ENCODE measurements at regions not wholly inside any gene's neighbourhood (a gene's known extent, or its start where the extent isn't known, plus 50 kb on each side); places are given as distances from the start of the nearest gene placed in this dataset.

GRCh38 chr7:153423210-153423590 is 629.0 kb upstream of the DPP6 start (continued):
- TF ChIP-seq TSHZ2 (CRISPR knock-in tag; IDR thresholded peaks at IDR 0.05) (no peak), ZFP30 (CRISPR knock-in tag; IDR thresholded peaks at IDR 0.05) (no peak), ESRRG (CRISPR knock-in tag; IDR thresholded peaks at IDR 0.05) (no peak), PATZ1 (CRISPR knock-in tag; IDR thresholded peaks at IDR 0.05; ENCODE audit: borderline replicate concordance) (no peak), CSDC2 (CRISPR knock-in tag; IDR thresholded peaks at IDR 0.05) (no peak), ZNF565 (CRISPR knock-in tag; conservative IDR thresholded peaks at IDR 0.05; ENCODE audit: low read depth) (no peak), GLIS3 (CRISPR knock-in tag; IDR thresholded peaks at IDR 0.05) (no peak), ZFP3 (CRISPR knock-in tag; IDR thresholded peaks at IDR 0.05) (no peak), BACH2 (CRISPR knock-in tag; IDR thresholded peaks at IDR 0.05; ENCODE audit: borderline replicate concordance) (no peak), RARB (CRISPR knock-in tag; IDR thresholded peaks at IDR 0.05) (no peak)

GRCh38 chr7:153430931-153431330 is 621.3 kb upstream of the DPP6 start:
- ATAC-seq = no peak
- TF ChIP-seq PPARA (CRISPR knock-in tag; IDR thresholded peaks at IDR 0.05; ENCODE audit: borderline replicate concordance) (no peak), GLIS3 (CRISPR knock-in tag; IDR thresholded peaks at IDR 0.05) (no peak), ZC3H10 (CRISPR knock-in tag; IDR thresholded peaks at IDR 0.05) (no peak), TOX (CRISPR knock-in tag; IDR thresholded peaks at IDR 0.05; ENCODE audit: borderline replicate concordance) (no peak), RARB (CRISPR knock-in tag; IDR thresholded peaks at IDR 0.05) (no peak), ZNF8 (CRISPR knock-in tag; IDR thresholded peaks at IDR 0.05) (no peak), OSR1 (CRISPR knock-in tag; IDR thresholded peaks at IDR 0.05) (no peak), BACH2 (CRISPR knock-in tag; IDR thresholded peaks at IDR 0.05; ENCODE audit: borderline replicate concordance) (no peak), ZNF70 (CRISPR knock-in tag; IDR thresholded peaks at IDR 0.05) (no peak), ZNF565 (CRISPR knock-in tag; conservative IDR thresholded peaks at IDR 0.05; ENCODE audit: low read depth) (no peak), TCF4 (CRISPR knock-in tag; IDR thresholded peaks at IDR 0.05; ENCODE audit: borderline replicate concordance) (no peak), POU6F1 (CRISPR knock-in tag; IDR thresholded peaks at IDR 0.05; ENCODE audit: borderline replicate concordance, low read depth) (no peak)

- ATAC-seq = no peak
- TF ChIP-seq ARNTL (CRISPR knock-in tag; IDR thresholded peaks at IDR 0.05; ENCODE audit: borderline replicate concordance, low read depth) = no peak
- TF ChIP-seq CREB5 (CRISPR knock-in tag; IDR thresholded peaks at IDR 0.05; ENCODE audit: low read depth) = no peak
- no peak for TF ChIP-seq POU6F1 (CRISPR knock-in tag; IDR thresholded peaks at IDR 0.05; ENCODE audit: borderline replicate concordance, low read depth)
- TF ChIP-seq CSDC2 (CRISPR knock-in tag; IDR thresholded peaks at IDR 0.05) = no peak
- no peak for TF ChIP-seq BACH2 (CRISPR knock-in tag; IDR thresholded peaks at IDR 0.05; ENCODE audit: borderline replicate concordance)
- no peak for TF ChIP-seq ZNF565 (CRISPR knock-in tag; conservative IDR thresholded peaks at IDR 0.05; ENCODE audit: low read depth)
These were observed 620.1 kb upstream of the DPP6 start for GRCh38 chr7:153432063-153432462.

Measured in SK-N-SH treated with all-trans-retinoic acid at 6 μM for 48 hours (cell line).